ENCODE measurements at regions not wholly inside any gene's neighbourhood (a gene's known extent, or its start where the extent isn't known, plus 50 kb on each side); places are given as distances from the start of the nearest gene placed in this dataset.

DNA sequence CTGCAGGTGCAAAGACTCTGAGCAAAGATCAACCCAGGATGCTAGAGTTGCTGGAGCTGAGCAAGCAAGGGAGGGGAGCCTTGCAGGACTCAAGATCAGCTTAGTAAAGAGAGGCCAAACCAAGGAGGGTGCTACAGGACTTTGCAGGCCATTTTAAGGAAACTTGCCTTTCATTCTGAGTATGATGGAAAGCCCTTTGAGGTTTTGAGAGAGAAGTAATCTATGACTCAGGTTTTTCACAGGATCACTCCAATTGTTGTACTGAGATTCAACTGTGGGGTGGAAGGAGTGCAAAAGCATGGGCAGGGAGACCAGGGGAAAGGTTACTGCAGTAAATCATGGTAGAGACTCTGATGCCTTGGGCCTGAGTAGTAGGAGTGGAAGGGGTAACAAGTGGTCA lies 260.4 kb upstream of the GPR149 start:
- H3K27me3 Mint-ChIP-seq (ENCODE audit: unreplicated experiment) = no peaks in the 10 kb centered on the region
- no peak for DNase-seq (ENCODE audit: extremely low spot score, unreplicated experiment)
- no peak overlapping the region for H3K4me3 Mint-ChIP-seq (ENCODE audit: unreplicated experiment)
- H3K4me1 Mint-ChIP-seq (ENCODE audit: unreplicated experiment) = no peaks in the 10 kb centered on the region
- H3K9me3 Mint-ChIP-seq (ENCODE audit: unreplicated experiment) = no peaks in the 10 kb centered on the region
- no peak overlapping the region for H3K27ac Mint-ChIP-seq (ENCODE audit: unreplicated experiment)
- TF ChIP-seq, protein P1, sequence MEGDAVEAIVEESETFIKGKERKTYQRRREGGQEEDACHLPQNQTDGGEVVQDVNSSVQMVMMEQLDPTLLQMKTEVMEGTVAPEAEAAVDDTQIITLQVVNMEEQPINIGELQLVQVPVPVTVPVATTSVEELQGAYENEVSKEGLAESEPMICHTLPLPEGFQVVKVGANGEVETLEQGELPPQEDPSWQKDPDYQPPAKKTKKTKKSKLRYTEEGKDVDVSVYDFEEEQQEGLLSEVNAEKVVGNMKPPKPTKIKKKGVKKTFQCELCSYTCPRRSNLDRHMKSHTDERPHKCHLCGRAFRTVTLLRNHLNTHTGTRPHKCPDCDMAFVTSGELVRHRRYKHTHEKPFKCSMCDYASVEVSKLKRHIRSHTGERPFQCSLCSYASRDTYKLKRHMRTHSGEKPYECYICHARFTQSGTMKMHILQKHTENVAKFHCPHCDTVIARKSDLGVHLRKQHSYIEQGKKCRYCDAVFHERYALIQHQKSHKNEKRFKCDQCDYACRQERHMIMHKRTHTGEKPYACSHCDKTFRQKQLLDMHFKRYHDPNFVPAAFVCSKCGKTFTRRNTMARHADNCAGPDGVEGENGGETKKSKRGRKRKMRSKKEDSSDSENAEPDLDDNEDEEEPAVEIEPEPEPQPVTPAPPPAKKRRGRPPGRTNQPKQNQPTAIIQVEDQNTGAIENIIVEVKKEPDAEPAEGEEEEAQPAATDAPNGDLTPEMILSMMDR (IDR thresholded peaks at IDR 0.05) = no peak
- no peaks in the 10 kb centered on the region for H3K36me3 Mint-ChIP-seq (ENCODE audit: unreplicated experiment)

DNA sequence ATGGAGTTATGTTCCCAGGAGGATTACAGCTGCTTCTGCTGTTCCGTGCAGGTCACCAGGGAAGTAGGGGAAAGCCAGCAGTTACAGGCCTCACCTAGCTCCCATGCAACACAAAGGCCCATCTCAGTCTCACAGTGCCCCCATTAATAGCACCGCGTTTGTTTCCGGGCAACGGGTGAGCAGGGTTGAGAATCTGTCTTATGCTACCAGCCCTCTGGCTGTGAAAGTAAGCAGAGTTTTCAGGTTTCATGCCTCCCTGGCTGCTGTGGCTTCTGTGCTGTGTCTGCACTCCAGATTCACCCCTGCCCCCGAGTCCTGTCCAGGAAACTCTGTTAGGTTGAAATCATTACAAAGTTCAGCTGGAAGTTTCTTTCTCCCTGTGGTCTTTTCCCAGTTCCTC lies 254.4 kb upstream of the GPR149 start:
- H3K4me3 Mint-ChIP-seq (ENCODE audit: unreplicated experiment) = no peak overlapping the region
- no peaks in the 10 kb centered on the region for H3K27me3 Mint-ChIP-seq (ENCODE audit: unreplicated experiment)
- no peak for DNase-seq (ENCODE audit: extremely low spot score, unreplicated experiment)
- TF ChIP-seq, protein P1 (IDR thresholded peaks at IDR 0.05) = no peak
- H3K4me1 Mint-ChIP-seq (ENCODE audit: unreplicated experiment) = no peaks in the 10 kb centered on the region
- H3K27ac Mint-ChIP-seq (ENCODE audit: unreplicated experiment) = no peak overlapping the region
- no peaks in the 10 kb centered on the region for H3K9me3 Mint-ChIP-seq (ENCODE audit: unreplicated experiment)
- H3K36me3 Mint-ChIP-seq (ENCODE audit: unreplicated experiment) = no peaks in the 10 kb centered on the region

DNA sequence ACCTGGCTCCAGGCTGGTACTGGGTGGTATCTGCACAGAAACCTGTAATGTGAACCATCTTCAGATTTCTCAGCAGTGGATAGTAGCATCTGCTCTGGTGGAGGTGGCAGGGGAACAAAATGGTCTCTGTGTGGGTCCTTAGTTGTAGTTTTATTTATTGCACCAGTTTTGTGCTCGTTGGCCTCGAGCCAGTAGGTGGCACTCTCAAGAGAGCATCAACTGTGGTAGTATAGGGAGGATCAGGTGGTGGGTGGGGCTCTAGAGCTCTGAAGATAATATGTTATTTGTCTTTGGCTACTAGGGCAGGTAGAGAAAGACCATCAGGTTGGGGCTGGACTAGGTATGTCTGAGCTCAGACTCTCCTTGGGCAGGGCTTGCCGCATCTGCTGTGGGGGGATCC lies 254.0 kb upstream of the GPR149 start:
- Mint-ChIP-seq H3K9me3 (ENCODE audit: unreplicated experiment) (no peaks in the 10 kb centered on the region), H3K4me3 (ENCODE audit: unreplicated experiment) (no peak overlapping the region), H3K27ac (ENCODE audit: unreplicated experiment) (no peak overlapping the region), H3K4me1 (ENCODE audit: unreplicated experiment) (no peaks in the 10 kb centered on the region), H3K36me3 (ENCODE audit: unreplicated experiment) (no peaks in the 10 kb centered on the region), H3K27me3 (ENCODE audit: unreplicated experiment) (no peaks in the 10 kb centered on the region)
- no peak for DNase-seq (ENCODE audit: extremely low spot score, unreplicated experiment)
- TF ChIP-seq, protein P1 (IDR thresholded peaks at IDR 0.05) = no peak

DNA sequence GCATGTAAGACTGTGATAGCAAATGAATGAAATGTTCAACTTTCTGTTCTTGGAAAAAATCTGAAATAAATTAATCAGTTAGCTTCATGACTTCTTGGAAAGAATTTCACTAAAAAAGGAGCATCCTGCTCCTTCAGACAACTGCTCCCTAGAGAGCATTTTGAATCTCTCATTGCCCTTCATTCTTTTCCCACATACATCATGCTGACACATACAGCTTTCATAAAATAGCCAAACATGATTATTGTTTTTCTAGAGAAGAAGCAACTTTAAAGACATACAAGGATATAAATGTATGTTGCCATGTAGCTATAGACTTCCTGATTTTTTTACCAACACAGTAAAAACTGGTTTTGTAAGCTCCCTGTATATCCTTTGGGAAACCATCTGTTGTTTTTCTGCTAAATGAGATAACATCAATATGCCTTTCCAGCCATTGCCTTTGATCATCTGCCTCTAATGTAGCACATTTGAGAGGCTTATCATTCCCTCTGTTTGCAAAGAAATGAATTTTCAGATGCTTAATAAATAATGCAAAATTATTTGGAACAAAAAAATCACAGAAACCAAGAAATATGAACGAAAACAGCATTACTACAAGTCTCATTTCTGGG lies 248.2 kb upstream of the GPR149 start:
- no peak overlapping the region for H3K27ac Mint-ChIP-seq (ENCODE audit: unreplicated experiment)
- H3K36me3 Mint-ChIP-seq (ENCODE audit: unreplicated experiment) = no peaks in the 10 kb centered on the region
- TF ChIP-seq, protein P1 (IDR thresholded peaks at IDR 0.05) = no peak
- no peaks in the 10 kb centered on the region for H3K4me1 Mint-ChIP-seq (ENCODE audit: unreplicated experiment)
- H3K4me3 Mint-ChIP-seq (ENCODE audit: unreplicated experiment) = no peak overlapping the region
- no peak for DNase-seq (ENCODE audit: extremely low spot score, unreplicated experiment)
- peaks cover 3% of the 10 kb centered on the region for H3K27me3 Mint-ChIP-seq (ENCODE audit: unreplicated experiment)
- H3K9me3 Mint-ChIP-seq (ENCODE audit: unreplicated experiment) = no peaks in the 10 kb centered on the region

DNA sequence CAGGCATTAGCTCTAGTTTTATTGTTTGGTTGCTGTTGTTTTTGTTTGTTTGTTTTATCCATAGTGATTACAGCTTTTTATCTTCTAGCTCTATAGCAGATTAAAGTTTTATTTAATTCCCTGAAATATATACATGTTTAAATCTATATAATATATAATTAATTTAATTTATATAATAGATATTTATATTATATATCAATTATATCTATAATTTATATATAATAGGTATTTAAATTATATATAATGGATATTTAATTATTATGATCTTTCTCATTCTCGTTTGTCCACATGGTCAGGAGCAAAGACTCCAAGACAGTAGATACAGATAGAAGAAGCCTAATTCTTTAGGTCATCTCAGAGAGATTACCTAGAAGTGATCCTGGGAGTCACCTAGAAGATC lies 238.8 kb upstream of the GPR149 start:
- no peak for DNase-seq (ENCODE audit: extremely low spot score, unreplicated experiment)
- Mint-ChIP-seq H3K27ac (ENCODE audit: unreplicated experiment) (no peak overlapping the region), H3K9me3 (ENCODE audit: unreplicated experiment) (no peaks in the 10 kb centered on the region), H3K4me3 (ENCODE audit: unreplicated experiment) (no peak overlapping the region), H3K36me3 (ENCODE audit: unreplicated experiment) (no peaks in the 10 kb centered on the region), H3K4me1 (ENCODE audit: unreplicated experiment) (no peaks in the 10 kb centered on the region), H3K27me3 (ENCODE audit: unreplicated experiment) (peaks cover 5% of the 10 kb centered on the region)
- TF ChIP-seq, protein P1 (IDR thresholded peaks at IDR 0.05) = no peak
